Peyer's patch (tissue), 4 donors: ENCODE measurements at regions not wholly inside any gene's neighbourhood (a gene's known extent, or its start where the extent isn't known, plus 50 kb on each side); places are given as distances from the start of the nearest gene placed in this dataset.

Experiments
- POLR2A ChIP-seq, 2 donors: fragments of 450-650 bp; IDR thresholded peaks; one replicate each; pipeline ENCODE4 v1.5.1; 2017; ENCODE audit warnings: antibody characterized with exemption in 2 of 2, mild to moderate bottlenecking in 2 of 2, moderate library complexity in 2 of 2
- TF ChIP-seq, protein P1 (sequence below), 6 experiments: fragments of 450-650 bp in 4 of 6; fragments of 200-600 bp in 2 of 6; sonication (generic) in 1 of 6; IDR thresholded peaks; one replicate each; pipeline ENCODE4 v1.5.1; 2017 to 2019; ENCODE audit warnings: antibody characterized with exemption in 6 of 6, mild to moderate bottlenecking in 3 of 6, moderate library complexity in 1 of 6

DNA sequence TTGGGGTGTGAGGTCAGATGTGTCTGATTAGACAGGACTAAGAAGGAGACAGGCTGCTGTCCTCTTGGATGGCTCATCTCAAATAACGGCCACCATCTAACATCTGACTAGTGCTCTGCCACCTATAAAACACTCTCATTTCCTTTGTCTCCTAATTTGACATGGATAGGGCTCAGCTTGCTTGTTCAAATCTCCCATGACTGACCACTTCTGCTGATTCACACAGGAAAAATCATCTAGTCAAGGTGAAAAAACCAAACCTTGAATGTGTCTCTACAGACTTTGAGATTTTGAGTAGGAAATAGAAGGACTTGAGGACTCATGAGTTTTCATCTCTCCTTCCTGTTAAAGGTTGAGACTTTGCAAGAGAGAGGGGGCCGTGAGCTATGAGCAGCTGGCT, 150.6 kb downstream of the IER5 start:
- no peak for TF ChIP-seq POLR2A (IDR thresholded peaks at IDR 0.05)
- TF ChIP-seq, protein P1, sequence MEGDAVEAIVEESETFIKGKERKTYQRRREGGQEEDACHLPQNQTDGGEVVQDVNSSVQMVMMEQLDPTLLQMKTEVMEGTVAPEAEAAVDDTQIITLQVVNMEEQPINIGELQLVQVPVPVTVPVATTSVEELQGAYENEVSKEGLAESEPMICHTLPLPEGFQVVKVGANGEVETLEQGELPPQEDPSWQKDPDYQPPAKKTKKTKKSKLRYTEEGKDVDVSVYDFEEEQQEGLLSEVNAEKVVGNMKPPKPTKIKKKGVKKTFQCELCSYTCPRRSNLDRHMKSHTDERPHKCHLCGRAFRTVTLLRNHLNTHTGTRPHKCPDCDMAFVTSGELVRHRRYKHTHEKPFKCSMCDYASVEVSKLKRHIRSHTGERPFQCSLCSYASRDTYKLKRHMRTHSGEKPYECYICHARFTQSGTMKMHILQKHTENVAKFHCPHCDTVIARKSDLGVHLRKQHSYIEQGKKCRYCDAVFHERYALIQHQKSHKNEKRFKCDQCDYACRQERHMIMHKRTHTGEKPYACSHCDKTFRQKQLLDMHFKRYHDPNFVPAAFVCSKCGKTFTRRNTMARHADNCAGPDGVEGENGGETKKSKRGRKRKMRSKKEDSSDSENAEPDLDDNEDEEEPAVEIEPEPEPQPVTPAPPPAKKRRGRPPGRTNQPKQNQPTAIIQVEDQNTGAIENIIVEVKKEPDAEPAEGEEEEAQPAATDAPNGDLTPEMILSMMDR (IDR thresholded peaks at IDR 0.05), result no peak
